ENCODE measurements at regions not wholly inside any gene's neighbourhood (a gene's known extent, or its start where the extent isn't known, plus 50 kb on each side); places are given as distances from the start of the nearest gene placed in this dataset.

DNA sequence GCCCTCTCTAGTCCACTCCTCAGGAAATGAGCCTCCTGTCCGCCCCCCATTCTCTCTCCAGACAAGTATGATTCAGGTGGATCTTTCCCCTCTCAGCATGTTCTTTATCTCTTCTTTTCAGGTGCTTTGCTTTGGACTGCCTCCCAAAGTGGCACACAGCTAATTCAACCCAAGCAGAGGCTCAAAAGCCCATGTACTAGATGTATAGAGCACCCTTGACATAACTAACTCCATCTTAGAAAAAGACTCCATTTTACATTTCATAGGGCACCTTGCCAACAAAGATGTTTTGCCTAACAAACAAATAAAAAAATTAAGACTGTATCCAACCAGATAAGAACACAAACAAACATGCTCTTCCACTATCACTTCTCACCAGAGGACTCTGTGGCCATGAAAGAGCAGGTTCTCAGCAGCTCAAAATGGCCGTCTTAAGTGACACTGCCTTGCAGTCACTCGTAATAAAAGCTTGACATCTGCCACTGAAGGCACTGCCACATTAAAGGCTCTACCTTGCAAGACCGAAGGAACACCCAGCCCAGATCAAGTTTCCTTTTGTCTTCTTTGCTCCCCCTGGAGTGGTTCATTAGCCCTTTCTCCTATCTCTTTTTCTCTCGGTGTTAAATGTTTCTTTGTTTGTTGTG, 84.9 kb upstream of the TAB3 start:
- TF ChIP-seq, protein P1, sequence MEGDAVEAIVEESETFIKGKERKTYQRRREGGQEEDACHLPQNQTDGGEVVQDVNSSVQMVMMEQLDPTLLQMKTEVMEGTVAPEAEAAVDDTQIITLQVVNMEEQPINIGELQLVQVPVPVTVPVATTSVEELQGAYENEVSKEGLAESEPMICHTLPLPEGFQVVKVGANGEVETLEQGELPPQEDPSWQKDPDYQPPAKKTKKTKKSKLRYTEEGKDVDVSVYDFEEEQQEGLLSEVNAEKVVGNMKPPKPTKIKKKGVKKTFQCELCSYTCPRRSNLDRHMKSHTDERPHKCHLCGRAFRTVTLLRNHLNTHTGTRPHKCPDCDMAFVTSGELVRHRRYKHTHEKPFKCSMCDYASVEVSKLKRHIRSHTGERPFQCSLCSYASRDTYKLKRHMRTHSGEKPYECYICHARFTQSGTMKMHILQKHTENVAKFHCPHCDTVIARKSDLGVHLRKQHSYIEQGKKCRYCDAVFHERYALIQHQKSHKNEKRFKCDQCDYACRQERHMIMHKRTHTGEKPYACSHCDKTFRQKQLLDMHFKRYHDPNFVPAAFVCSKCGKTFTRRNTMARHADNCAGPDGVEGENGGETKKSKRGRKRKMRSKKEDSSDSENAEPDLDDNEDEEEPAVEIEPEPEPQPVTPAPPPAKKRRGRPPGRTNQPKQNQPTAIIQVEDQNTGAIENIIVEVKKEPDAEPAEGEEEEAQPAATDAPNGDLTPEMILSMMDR (IDR thresholded peaks at IDR 0.05) = no peak
- no peak for TF ChIP-seq POLR2AphosphoS5 (IDR thresholded peaks at IDR 0.05)
- TF ChIP-seq POLR2A (IDR thresholded peaks at IDR 0.05) = no peak
